Vagina (tissue), 2 donors: ENCODE measurements at regions not wholly inside any gene's neighbourhood (a gene's known extent, or its start where the extent isn't known, plus 50 kb on each side); places are given as distances from the start of the nearest gene placed in this dataset.

Experiments used
- DNase-seq, 2 donors: peaks; one replicate each; pipeline ENCODE4 v3.0.0-alpha.2; 2017; ENCODE audit errors: extremely low spot score in 2 of 2
- H3K27ac ChIP-seq: fragments of 200-600 bp; sonication (generic); one replicate; pipeline ENCODE4 v1.5.1; 2019
- H3K27me3 ChIP-seq: fragments of 200-600 bp; sonication (generic); one replicate; pipeline ENCODE4 v1.5.1; 2019
- H3K36me3 ChIP-seq, 2 donors: fragments of 200-600 bp; sonication (generic); one replicate each; pipeline ENCODE4 v1.5.1; 2017 to 2019
- H3K4me1 ChIP-seq: fragments of 200-600 bp; sonication (generic); one replicate; pipeline ENCODE4 v1.5.1; 2019
- H3K4me3 ChIP-seq, 2 donors: fragments of 200-600 bp; sonication (generic); 1 replicate in 1 of 2; 2 replicates in 1 of 2; pipeline ENCODE4 v1.5.1; 2016 to 2019
- H3K9me3 ChIP-seq: fragments of 200-600 bp; sonication (generic); one replicate; pipeline ENCODE4 v1.5.1; 2019
- CTCF ChIP-seq, 3 experiments: fragments of 450-650 bp in 2 of 3; fragments of 200-600 bp in 1 of 3; sonication (generic) in 1 of 3; IDR thresholded peaks; one replicate each; pipeline ENCODE4 v1.5.1; 2017 to 2019; ENCODE audit warnings: antibody characterized with exemption in 3 of 3, mild to moderate bottlenecking in 2 of 3, moderate library complexity in 2 of 3
- POLR2A ChIP-seq, 2 donors: fragments of 450-650 bp; IDR thresholded peaks; one replicate each; pipeline ENCODE4 v1.6.1; 2017; ENCODE audit warnings: antibody characterized with exemption in 2 of 2, mild to moderate bottlenecking in 2 of 2, moderate library complexity in 2 of 2
- POLR2AphosphoS5 ChIP-seq, 2 donors: sonication (generic); formaldehyde crosslinking; IDR thresholded peaks; one replicate each; pipeline ENCODE4 v1.9.0; 2017; ENCODE audit warnings: antibody characterized with exemption in 2 of 2, mild to moderate bottlenecking in 2 of 2, low read depth in 1 of 2; ENCODE audit not compliant: insufficient read depth in 1 of 2
- intact Hi-C: fragments of 100-400 bp; cut with DNase I; formaldehyde crosslinking; loops from one replicate; pipeline ENCODE4 v1.15.1; 2023

GRCh38 chr2:186984966-186985365, 136.0 kb upstream of the ZSWIM2 start:
- Histone ChIP-seq H3K27ac (no peak overlapping the region), H3K4me1 (no peaks in the 10 kb centered on the region), H3K27me3 (no peaks in the 10 kb centered on the region), H3K9me3 (no peaks in the 10 kb centered on the region), H3K4me3 (no peak overlapping the region), H3K36me3 (no peaks in the 10 kb centered on the region)
- no peak for DNase-seq
- no peak for TF ChIP-seq CTCF (IDR thresholded peaks at IDR 0.05)
- TF ChIP-seq POLR2A (IDR thresholded peaks at IDR 0.05), result no peak
- intact Hi-C loops, result no loop called here

- no peaks in the 10 kb centered on the region for H3K27me3 ChIP-seq
- no peaks in the 10 kb centered on the region for H3K9me3 ChIP-seq
- TF ChIP-seq POLR2A (IDR thresholded peaks at IDR 0.05), result no peak
- TF ChIP-seq POLR2AphosphoS5 (IDR thresholded peaks at IDR 0.05; ENCODE audit: insufficient read depth in 1 of 2, low read depth in 1 of 2), result no peak
- no peak overlapping the region for H3K27ac ChIP-seq
- no peak overlapping the region for H3K4me3 ChIP-seq
- intact Hi-C loops, result no loop called here
- no peaks in the 10 kb centered on the region for H3K36me3 ChIP-seq
- H3K4me1 ChIP-seq, result no peaks in the 10 kb centered on the region
- DNase-seq, result no peak
Observed at GRCh38 chr2:186984481-186984880, 135.5 kb upstream of the ZSWIM2 start.

- Histone ChIP-seq H3K36me3 (no peaks in the 10 kb centered on the region), H3K9me3 (no peaks in the 10 kb centered on the region), H3K27ac (no peak overlapping the region), H3K4me1 (no peaks in the 10 kb centered on the region), H3K4me3 (no peak overlapping the region), H3K27me3 (no peaks in the 10 kb centered on the region)
- peak in 1 of 2 donors; percentile 72 for DNase-seq
- intact Hi-C loops, result no loop called here
- TF ChIP-seq POLR2A (IDR thresholded peaks at IDR 0.05) (no peak), CTCF (IDR thresholded peaks at IDR 0.05) (no peak), POLR2AphosphoS5 (IDR thresholded peaks at IDR 0.05; ENCODE audit: insufficient read depth in 1 of 2, low read depth in 1 of 2) (no peak)
Observed at GRCh38 chr2:186980787-186981550, 132.0 kb upstream of the ZSWIM2 start.

GRCh38 chr2:186980117-186980442, 131.1 kb upstream of the ZSWIM2 start:
- Histone ChIP-seq H3K9me3 (no peaks in the 10 kb centered on the region), H3K36me3 (no peaks in the 10 kb centered on the region), H3K27me3 (no peaks in the 10 kb centered on the region), H3K27ac (no peak overlapping the region), H3K4me3 (no peak overlapping the region), H3K4me1 (no peaks in the 10 kb centered on the region)
- TF ChIP-seq POLR2A (IDR thresholded peaks at IDR 0.05) (no peak), CTCF (IDR thresholded peaks at IDR 0.05) (no peak), POLR2AphosphoS5 (IDR thresholded peaks at IDR 0.05; ENCODE audit: insufficient read depth in 1 of 2, low read depth in 1 of 2) (no peak)
- DNase-seq, result no peak
- intact Hi-C loops, result no loop called here

- peak in 1 of 2 donors; percentile 85 for DNase-seq
- Histone ChIP-seq H3K9me3 (no peaks in the 10 kb centered on the region), H3K36me3 (no peaks in the 10 kb centered on the region), H3K4me3 (no peak overlapping the region), H3K27ac (no peak overlapping the region), H3K4me1 (no peaks in the 10 kb centered on the region), H3K27me3 (no peaks in the 10 kb centered on the region)
- TF ChIP-seq POLR2AphosphoS5 (IDR thresholded peaks at IDR 0.05; ENCODE audit: insufficient read depth in 1 of 2, low read depth in 1 of 2) (no peak), CTCF (IDR thresholded peaks at IDR 0.05) (no peak), POLR2A (IDR thresholded peaks at IDR 0.05) (no peak)
- intact Hi-C loops, result no loop called here
Observed at GRCh38 chr2:186979439-186980116, 130.6 kb upstream of the ZSWIM2 start.
